DND-41 (cell line): ENCODE measurements at regions not wholly inside any gene's neighbourhood (a gene's known extent, or its start where the extent isn't known, plus 50 kb on each side); places are given as distances from the start of the nearest gene placed in this dataset.

Experiments
- ATAC-seq: fragments of 200-7000 bp; cut with Tn5 transposase; 3 replicates; pipeline ENCODE4 v1.9.1; 2021; ENCODE audit warnings: low read depth; ENCODE audit not compliant: insufficient read depth
- DNase-seq: peaks from one replicate; pipeline ENCODE4 v3.0.0-alpha.2; 2020
- H2AFZ ChIP-seq: 2 replicates; pipeline ENCODE4 v1.6.0; 2012; ENCODE audit warnings: low read depth, low read length
- H3K27ac ChIP-seq: 2 replicates; pipeline ENCODE4 v1.5.1; 2012; ENCODE audit warnings: low read length, inconsistent platforms
- H3K27me3 ChIP-seq: fragments of 200-600 bp; sonication (generic); 2 replicates; pipeline ENCODE4 v1.6.0; 2012; ENCODE audit warnings: low read length, mild to moderate bottlenecking, inconsistent platforms; ENCODE audit not compliant: insufficient read depth, poor library complexity
- H3K36me3 ChIP-seq: 2 replicates; pipeline ENCODE4 v1.5.1; 2012; ENCODE audit warnings: low read length, inconsistent platforms; ENCODE audit not compliant: insufficient read depth
- H3K4me1 ChIP-seq: 2 replicates; pipeline ENCODE4 v1.5.1; 2012; ENCODE audit warnings: mild to moderate bottlenecking, low read length; ENCODE audit not compliant: insufficient read depth
- H3K4me2 ChIP-seq: 2 replicates; pipeline ENCODE4 v1.6.0; 2012; ENCODE audit warnings: mild to moderate bottlenecking, moderate library complexity, low read length, inconsistent platforms; ENCODE audit not compliant: insufficient read depth
- H3K4me3 ChIP-seq, 2 experiments: fragments of 200-600 bp in 1 of 2; shearing (Covaris generic) in 1 of 2; 2 replicates each; pipeline ENCODE4 v1.5.1; 2012 to 2016; ENCODE audit warnings: inconsistent platforms in 2 of 2, low read length in 2 of 2, mild to moderate bottlenecking in 2 of 2, low read depth in 1 of 2, moderate library complexity in 1 of 2
- H3K79me2 ChIP-seq: 2 replicates; pipeline ENCODE4 v1.6.0; 2012; ENCODE audit warnings: low read length, inconsistent platforms; ENCODE audit not compliant: insufficient read depth
- H3K9ac ChIP-seq: 2 replicates; pipeline ENCODE4 v1.6.0; 2012; ENCODE audit warnings: low read depth, mild to moderate bottlenecking, inconsistent platforms, low read length, moderate library complexity
- H3K9me3 ChIP-seq: 2 replicates; pipeline ENCODE4 v1.5.1; 2012; ENCODE audit warnings: low read length, moderate library complexity, mild to moderate bottlenecking, inconsistent platforms; ENCODE audit not compliant: insufficient read depth, severe bottlenecking
- H4K20me1 ChIP-seq: 2 replicates; pipeline ENCODE4 v1.6.0; 2012; ENCODE audit warnings: low read length; ENCODE audit not compliant: insufficient read depth
- EZH2 ChIP-seq: IDR thresholded peaks from 3 replicates; pipeline ENCODE4 v1.6.1; 2012; ENCODE audit warnings: borderline replicate concordance, low read depth, mild to moderate bottlenecking, moderate library complexity, low read length, inconsistent platforms; ENCODE audit not compliant: severe bottlenecking
- TF ChIP-seq, protein P1 (sequence below): IDR thresholded peaks from 2 replicates; pipeline ENCODE4 v1.5.1; 2012; ENCODE audit warnings: borderline replicate concordance, low read length, moderate library complexity, mild to moderate bottlenecking; ENCODE audit not compliant: poor library complexity, severe bottlenecking; ENCODE audit errors: extremely low read depth

- no peaks in the 10 kb centered on the region for H3K79me2 ChIP-seq
- ATAC-seq = no peak
- H3K9ac ChIP-seq = no peak overlapping the region
- H2AFZ ChIP-seq = no peak overlapping the region
- no peaks in the 10 kb centered on the region for H3K4me1 ChIP-seq
- no peak overlapping the region for H3K4me3 ChIP-seq
- H3K27me3 ChIP-seq = no peaks in the 10 kb centered on the region
- no peak overlapping the region for H3K4me2 ChIP-seq
- DNase-seq = no peak
- no peak overlapping the region for H3K27ac ChIP-seq
- TF ChIP-seq, protein P1, sequence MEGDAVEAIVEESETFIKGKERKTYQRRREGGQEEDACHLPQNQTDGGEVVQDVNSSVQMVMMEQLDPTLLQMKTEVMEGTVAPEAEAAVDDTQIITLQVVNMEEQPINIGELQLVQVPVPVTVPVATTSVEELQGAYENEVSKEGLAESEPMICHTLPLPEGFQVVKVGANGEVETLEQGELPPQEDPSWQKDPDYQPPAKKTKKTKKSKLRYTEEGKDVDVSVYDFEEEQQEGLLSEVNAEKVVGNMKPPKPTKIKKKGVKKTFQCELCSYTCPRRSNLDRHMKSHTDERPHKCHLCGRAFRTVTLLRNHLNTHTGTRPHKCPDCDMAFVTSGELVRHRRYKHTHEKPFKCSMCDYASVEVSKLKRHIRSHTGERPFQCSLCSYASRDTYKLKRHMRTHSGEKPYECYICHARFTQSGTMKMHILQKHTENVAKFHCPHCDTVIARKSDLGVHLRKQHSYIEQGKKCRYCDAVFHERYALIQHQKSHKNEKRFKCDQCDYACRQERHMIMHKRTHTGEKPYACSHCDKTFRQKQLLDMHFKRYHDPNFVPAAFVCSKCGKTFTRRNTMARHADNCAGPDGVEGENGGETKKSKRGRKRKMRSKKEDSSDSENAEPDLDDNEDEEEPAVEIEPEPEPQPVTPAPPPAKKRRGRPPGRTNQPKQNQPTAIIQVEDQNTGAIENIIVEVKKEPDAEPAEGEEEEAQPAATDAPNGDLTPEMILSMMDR = no peak
- TF ChIP-seq EZH2 = no peak
- H3K9me3 ChIP-seq = no peaks in the 10 kb centered on the region
- H4K20me1 ChIP-seq = no peaks in the 10 kb centered on the region
- no peaks in the 10 kb centered on the region for H3K36me3 ChIP-seq
Observed at GRCh38 chr22:48587236-48587865, 1240.3 kb downstream of the BRD1 start.

DNA sequence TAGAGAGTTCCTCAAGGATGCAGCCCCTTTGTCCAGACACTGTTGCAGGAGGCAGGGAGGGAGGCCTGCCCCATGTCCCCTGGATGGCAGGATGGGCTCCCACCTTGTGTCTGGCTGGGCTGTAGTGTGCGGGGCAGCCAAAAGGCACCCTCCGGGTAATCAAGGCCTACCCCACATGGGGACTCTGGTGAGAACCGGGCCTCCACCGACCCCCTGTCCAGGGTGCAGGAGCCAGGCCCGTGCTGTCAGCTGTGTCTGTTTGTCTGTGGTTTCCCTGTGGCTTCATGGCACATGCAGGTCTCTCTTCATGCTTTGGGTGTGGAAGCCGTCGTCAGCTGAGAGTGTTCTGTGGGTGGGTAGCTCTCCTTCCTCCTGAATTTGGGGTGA, 1240.9 kb downstream of the BRD1 start:
- ATAC-seq (no peak), DNase-seq (no peak)
- H2AFZ ChIP-seq = no peak overlapping the region
- H3K79me2 ChIP-seq = no peaks in the 10 kb centered on the region
- H3K4me3 ChIP-seq = no peak overlapping the region
- no peaks in the 10 kb centered on the region for H3K9me3 ChIP-seq
- H3K4me1 ChIP-seq = no peaks in the 10 kb centered on the region
- no peak overlapping the region for H3K4me2 ChIP-seq
- H3K36me3 ChIP-seq = no peaks in the 10 kb centered on the region
- no peaks in the 10 kb centered on the region for H3K27me3 ChIP-seq
- H3K9ac ChIP-seq = no peak overlapping the region
- no peaks in the 10 kb centered on the region for H4K20me1 ChIP-seq
- no peak for TF ChIP-seq EZH2
- TF ChIP-seq, protein P1 = no peak
- H3K27ac ChIP-seq = no peak overlapping the region

GRCh38 chr22:48585916-48586798, 1241.5 kb downstream of the BRD1 start:
- DNase-seq (no peak), ATAC-seq (no peak)
- Histone ChIP-seq H3K4me3 (no peak overlapping the region), H3K79me2 (no peaks in the 10 kb centered on the region), H3K9me3 (no peaks in the 10 kb centered on the region), H3K4me2 (no peak overlapping the region), H2AFZ (no peak overlapping the region), H3K9ac (no peak overlapping the region), H3K36me3 (no peaks in the 10 kb centered on the region), H4K20me1 (no peaks in the 10 kb centered on the region), H3K4me1 (no peaks in the 10 kb centered on the region), H3K27me3 (no peaks in the 10 kb centered on the region), H3K27ac (no peak overlapping the region)
- TF ChIP-seq, protein P1 = no peak
- no peak for TF ChIP-seq EZH2
